H1 (cell line): ENCODE measurements at regions not wholly inside any gene's neighbourhood (a gene's known extent, or its start where the extent isn't known, plus 50 kb on each side); places are given as distances from the start of the nearest gene placed in this dataset.

Experiments used
- CTCF ChIA-PET: fragments of 300-600 bp; sonication (Branson Sonifier 250); formaldehyde crosslinking; loops from one replicate; lab custom pipeline; 2021; ENCODE audit not compliant: partially characterized antibody; lab: Charles Lee
- POLR2A ChIA-PET: fragments of 300-600 bp; sonication (Branson Sonifier 250); formaldehyde crosslinking; loops from one replicate; lab custom pipeline; 2021; ENCODE audit warnings: inconsistent platforms; ENCODE audit not compliant: partially characterized antibody; lab: Charles Lee
- DNase-seq, 2 experiments: peaks; one replicate each; pipeline versions ENCODE4 v3.0.0 to v3.0.0-alpha.2; 2010 to 2022; ENCODE audit warnings: low spot score in 2 of 2, low read depth in 1 of 2, mixed read lengths in 1 of 2
- FAIRE-seq: peaks from 2 replicates; lab custom pipeline; 2011; peaks lifted over from hg19 to GRCh38; lab: Jason Lieb, UNC
- H2AFZ ChIP-seq: 2 replicates; pipeline ENCODE4 v1.8.1; 2012; ENCODE audit warnings: low read length, inconsistent platforms
- H2AK5ac ChIP-seq: 2 replicates; pipeline ENCODE4 v1.6.1; 2013; ENCODE audit warnings: low read depth, low read length
- H2BK120ac ChIP-seq: replicated peaks from 2 replicates; pipeline ENCODE3; 2013; ENCODE audit warnings: low read depth, low read length, inconsistent platforms
- H2BK12ac ChIP-seq: 2 replicates; pipeline ENCODE4 v1.6.1; 2013; ENCODE audit warnings: low read depth, low read length
- H2BK15ac ChIP-seq: 2 replicates; pipeline ENCODE4 v1.6.1; 2013; ENCODE audit warnings: low read length
- H2BK20ac ChIP-seq: 2 replicates; pipeline ENCODE4 v1.6.1; 2013; ENCODE audit warnings: low read length
- H2BK5ac ChIP-seq: 2 replicates; pipeline ENCODE4 v1.6.1; 2013; ENCODE audit warnings: low read depth, low read length
- H3K14ac ChIP-seq: 2 replicates; pipeline ENCODE4 v1.6.1; 2013; ENCODE audit warnings: inconsistent platforms; ENCODE audit not compliant: insufficient read length
- H3K18ac ChIP-seq: 2 replicates; pipeline ENCODE4 v1.6.1; 2013; ENCODE audit warnings: low read length; ENCODE audit errors: extremely low read depth
- H3K23ac ChIP-seq: 2 replicates; pipeline ENCODE4 v1.6.1; 2013; ENCODE audit warnings: inconsistent platforms; ENCODE audit not compliant: insufficient read length
- H3K23me2 ChIP-seq: 2 replicates; pipeline ENCODE4 v1.6.1; 2013; ENCODE audit warnings: low read depth, low read length
- H3K27ac ChIP-seq: 2 replicates; pipeline ENCODE4 v1.6.1; 2011; ENCODE audit warnings: low read depth, low read length, inconsistent platforms
- H3K27me3 ChIP-seq, 4 experiments: replicated peaks in 1 of 4; 1 replicate in 1 of 4; 2 replicates in 3 of 4; pipeline versions ENCODE4 v1.6.1 to v1.8.1; 2011 to 2013; ENCODE audit warnings: low read length in 3 of 4, mild to moderate bottlenecking in 3 of 4, inconsistent platforms in 2 of 4, mixed read lengths in 2 of 4, moderate library complexity in 1 of 4; ENCODE audit not compliant: control insufficient read depth in 3 of 4, insufficient read depth in 3 of 4; ENCODE audit errors: extremely low read depth in 1 of 4
- H3K36me3 ChIP-seq, 4 experiments: 2 replicates each; pipeline versions ENCODE4 v1.6.1 to v1.8.1; 2011 to 2013; ENCODE audit warnings: mild to moderate bottlenecking in 4 of 4, low read length in 3 of 4, moderate library complexity in 2 of 4, control low read depth in 1 of 4, inconsistent platforms in 1 of 4; ENCODE audit not compliant: insufficient read depth in 4 of 4, control insufficient read depth in 2 of 4
- H3K4ac ChIP-seq: replicated peaks from 2 replicates; pipeline ENCODE3; 2013; ENCODE audit warnings: low read length, low read depth, mixed read lengths, inconsistent platforms; ENCODE audit not compliant: insufficient read length
- H3K4me1 ChIP-seq, 4 experiments: replicated peaks in 1 of 4; 1 replicate in 1 of 4; 2 replicates in 3 of 4; pipeline versions ENCODE4 v1.6.1 to v1.8.1; 2011 to 2013; ENCODE audit warnings: low read length in 3 of 4, inconsistent platforms in 2 of 4, mixed read lengths in 1 of 4; ENCODE audit not compliant: insufficient read depth in 4 of 4, control insufficient read depth in 3 of 4
- H3K4me2 ChIP-seq, 2 experiments: 2 replicates each; pipeline versions ENCODE4 v1.6.1 to v1.8.1; 2011 to 2013; ENCODE audit warnings: low read depth in 2 of 2, low read length in 2 of 2, control low read depth in 1 of 2, inconsistent platforms in 1 of 2, mild to moderate bottlenecking in 1 of 2; ENCODE audit not compliant: insufficient read depth in 1 of 2
- H3K4me3 ChIP-seq, 4 experiments: fragments of 200-600, 300-600 bp in 1 of 4; sonication (generic), shearing (Covaris generic), sonication (Bioruptor Twin) in 1 of 4; 2 replicates each; pipeline versions ENCODE4 v1.5.1 to v1.8.1; 2011 to 2016; ENCODE audit warnings: low read length in 4 of 4, low read depth in 3 of 4, control low read depth in 2 of 4, inconsistent platforms in 2 of 4, mild to moderate bottlenecking in 2 of 4, mixed read lengths in 1 of 4, moderate library complexity in 1 of 4; ENCODE audit not compliant: insufficient read depth in 2 of 4; ENCODE audit errors: extremely low read depth in 1 of 4
- H3K56ac ChIP-seq: replicated peaks from 2 replicates; pipeline ENCODE3; 2013; ENCODE audit warnings: low read depth, mild to moderate bottlenecking, mixed read lengths, low read length, inconsistent platforms; ENCODE audit not compliant: insufficient read length
- H3K79me1 ChIP-seq: 2 replicates; pipeline ENCODE4 v1.6.1; 2013; ENCODE audit warnings: low read depth, low read length, control low read depth
- H3K79me2 ChIP-seq, 2 experiments: 2 replicates each; pipeline versions ENCODE4 v1.6.1 to v1.8.1; 2012 to 2013; ENCODE audit warnings: low read length in 2 of 2, mild to moderate bottlenecking in 2 of 2, inconsistent platforms in 1 of 2; ENCODE audit not compliant: insufficient read depth in 2 of 2, control insufficient read depth in 1 of 2
- H3K9ac ChIP-seq, 4 experiments: replicated peaks in 1 of 4; 1 replicate in 1 of 4; 2 replicates in 3 of 4; pipeline versions ENCODE4 v1.6.1 to v1.8.1; 2011 to 2013; ENCODE audit warnings: low read depth in 3 of 4, low read length in 3 of 4, control low read depth in 2 of 4, mild to moderate bottlenecking in 2 of 4, moderate library complexity in 2 of 4, inconsistent platforms in 1 of 4; ENCODE audit errors: extremely low read depth in 1 of 4
- H3K9me3 ChIP-seq, 2 experiments: 2 replicates each; pipeline versions ENCODE4 v1.6.1 to v1.8.1; 2012 to 2013; ENCODE audit warnings: mild to moderate bottlenecking in 2 of 2, moderate library complexity in 2 of 2, control low read depth in 1 of 2, inconsistent platforms in 1 of 2, low read depth in 1 of 2, low read length in 1 of 2, mixed read lengths in 1 of 2; ENCODE audit not compliant: insufficient read depth in 2 of 2
- H4K20me1 ChIP-seq, 2 experiments: replicated peaks in 1 of 2; 2 replicates each; pipeline versions ENCODE3 to v1.8.1; 2011 to 2013; ENCODE audit warnings: inconsistent platforms in 2 of 2, low read length in 2 of 2, mild to moderate bottlenecking in 1 of 2; ENCODE audit not compliant: insufficient read depth in 2 of 2, control insufficient read depth in 1 of 2
- H4K5ac ChIP-seq: 2 replicates; pipeline ENCODE4 v1.6.1; 2013; ENCODE audit warnings: low read length, low read depth, mixed read lengths, inconsistent platforms; ENCODE audit not compliant: insufficient read length
- H4K8ac ChIP-seq: 2 replicates; pipeline ENCODE4 v1.8.0; 2013; ENCODE audit warnings: mild to moderate bottlenecking, moderate library complexity, low read length, inconsistent platforms; ENCODE audit not compliant: insufficient read depth; ENCODE audit errors: extremely low read depth
- H4K91ac ChIP-seq: replicated peaks from 2 replicates; pipeline ENCODE3; 2013; ENCODE audit warnings: low read length, mixed read lengths, inconsistent platforms; ENCODE audit not compliant: insufficient read length
- BACH1 ChIP-seq: IDR thresholded peaks from 2 replicates; pipeline ENCODE4 v1.6.1; 2012; ENCODE audit warnings: low read length, improper control_type of control experiment
- EP300 ChIP-seq, 2 experiments: IDR thresholded peaks; 1 replicate in 1 of 2; 2 replicates in 1 of 2; pipeline ENCODE4 v1.6.1; 2011 to 2012; ENCODE audit warnings: low read depth in 2 of 2, low read length in 2 of 2, mild to moderate bottlenecking in 2 of 2, borderline replicate concordance in 1 of 2, inconsistent platforms in 1 of 2, moderate library complexity in 1 of 2
- EZH2 ChIP-seq: fragments of 200-600 bp; sonication (generic); IDR thresholded peaks from 2 replicates; pipeline ENCODE4 v1.7.1; 2012; ENCODE audit warnings: low read depth, mild to moderate bottlenecking, moderate library complexity, low read length, inconsistent platforms; ENCODE audit not compliant: severe bottlenecking
- POLR2AphosphoS5 ChIP-seq: IDR thresholded peaks from 2 replicates; pipeline ENCODE4 v1.6.1; 2011; ENCODE audit warnings: low read depth, low read length
- SIRT6 ChIP-seq: IDR thresholded peaks from one replicate; pipeline ENCODE4 v1.7.1; 2012; ENCODE audit warnings: low read length, inconsistent platforms
- SUZ12 ChIP-seq: fragments of 200-600 bp; sonication (generic); IDR thresholded peaks from 2 replicates; pipeline ENCODE4 v1.6.1; 2012; ENCODE audit warnings: mild to moderate bottlenecking, inconsistent platforms, low read length, moderate library complexity, mixed read lengths
- TBP ChIP-seq: IDR thresholded peaks from 2 replicates; pipeline ENCODE4 v1.6.1; 2011; ENCODE audit warnings: low read depth, low read length, improper control_type of control experiment
- WGBS, 2 experiments: shearing (Covaris generic) in 1 of 2; methylation state at CpG; one replicate each; pipeline versions ENCODE4 v1.1.6 to v1.1.7; 2013 to 2015; ENCODE audit warnings: low lambda C conversion rate in 2 of 2, mixed read lengths in 2 of 2, inconsistent platforms in 1 of 2, low coverage in 1 of 2, missing lambda C conversion rate in 1 of 2; ENCODE audit not compliant: insufficient replicate concordance in 2 of 2, insufficient coverage in 1 of 2, insufficient read length in 1 of 2; ENCODE audit errors: extremely low coverage in 1 of 2, missing lambda C conversion rate in 1 of 2; 5-methylcytosine and 5-hydroxymethylcytosine counted together

- Histone ChIP-seq H4K8ac (no peak overlapping the region), H3K18ac (no peak overlapping the region), H3K23me2 (no peaks in the 10 kb centered on the region), H3K36me3 (no peaks in the 10 kb centered on the region), H3K79me1 (no peaks in the 10 kb centered on the region), H3K27ac (no peak overlapping the region), H3K4me2 (no peak overlapping the region), H2BK120ac (no peak overlapping the region), H2BK15ac (no peak overlapping the region), H3K9me3 (no peaks in the 10 kb centered on the region), H3K4me1 (peaks cover 1 to 29% (median 14%) of the 10 kb centered on the region in 4 experiments; a peak in 5 of 7 replicates), H3K14ac (no peak overlapping the region), H2AK5ac (no peak overlapping the region), H4K91ac (peak overlapping the region; percentile 11), H2AFZ (no peak overlapping the region), H3K9ac (no peak overlapping the region), H4K20me1 (no peaks in the 10 kb centered on the region), H3K4ac (no peak overlapping the region), H3K56ac (no peak overlapping the region), H3K27me3 (no peaks in the 10 kb centered on the region), H3K23ac (no peak overlapping the region), H2BK5ac (no peak overlapping the region), H3K4me3 (no peak overlapping the region), H3K79me2 (no peaks in the 10 kb centered on the region), H4K5ac (no peak overlapping the region), H2BK20ac (0 out of 2 replicates have a peak overlapping the region, but pooled peaks have one; percentile 19), H2BK12ac (no peak overlapping the region)
- 81% methylated on average over 3 of the region's 3 CpGs; no CpG with 5 or more reads in 1 of the 2 experiments for WGBS, 2 experiments
- FAIRE-seq, result no peak
- TF ChIP-seq SUZ12 (no peak), SIRT6 (no peak), BACH1 (no peak), EP300 (IDR thresholded peaks at IDR 0.05; ENCODE audit: borderline replicate concordance in 1 of 2, low read depth in 2 of 2, low read length in 2 of 2) (no peak), EZH2 (no peak), POLR2AphosphoS5 (no peak), TBP (no peak)
- no peak for DNase-seq
- CTCF ChIA-PET, result no interaction called here
- POLR2A ChIA-PET, result no interaction called here
Measured at GRCh38 chr2:66683599-66683998, 248.7 kb downstream of the MEIS1 start.
